NCI-H69 (cell line): ENCODE measurements at regions not wholly inside any gene's neighbourhood (a gene's known extent, or its start where the extent isn't known, plus 50 kb on each side); places are given as distances from the start of the nearest gene placed in this dataset.
"Not testable (repeated sequence)": the region's sequence is repeated elsewhere in the genome, so short reads cannot be mapped to it uniquely, and the experiment has no call there.

Experiments
- DNase-seq: peaks from one replicate; lab custom pipeline; 2025; lab: John Stamatoyannopoulos, UW

GRCh38 chr5:135094339-135095051 lies 60.5 kb upstream of the PITX1 start:
- DNase-seq: no peak

DNA sequence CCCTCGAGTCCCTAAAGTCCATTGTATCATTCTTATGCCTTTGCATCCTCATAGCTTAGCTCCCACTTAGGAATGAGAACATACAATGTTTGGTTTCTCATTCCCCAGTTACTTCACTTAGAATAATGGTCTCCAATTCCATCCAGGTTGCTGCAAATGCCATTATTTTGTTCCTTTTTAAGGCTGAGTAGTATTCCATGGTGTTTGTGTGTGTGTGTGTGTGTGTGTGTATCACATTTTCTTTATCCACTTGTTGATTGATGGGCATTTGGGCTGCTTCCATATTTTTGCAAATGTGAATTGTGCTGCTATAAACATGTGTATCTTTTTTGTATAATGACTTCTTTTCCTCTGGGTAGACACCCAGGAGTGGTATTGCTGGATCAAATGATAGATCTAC lies 59.5 kb upstream of the PITX1 start:
- DNase-seq: not testable (repeated sequence)

DNA sequence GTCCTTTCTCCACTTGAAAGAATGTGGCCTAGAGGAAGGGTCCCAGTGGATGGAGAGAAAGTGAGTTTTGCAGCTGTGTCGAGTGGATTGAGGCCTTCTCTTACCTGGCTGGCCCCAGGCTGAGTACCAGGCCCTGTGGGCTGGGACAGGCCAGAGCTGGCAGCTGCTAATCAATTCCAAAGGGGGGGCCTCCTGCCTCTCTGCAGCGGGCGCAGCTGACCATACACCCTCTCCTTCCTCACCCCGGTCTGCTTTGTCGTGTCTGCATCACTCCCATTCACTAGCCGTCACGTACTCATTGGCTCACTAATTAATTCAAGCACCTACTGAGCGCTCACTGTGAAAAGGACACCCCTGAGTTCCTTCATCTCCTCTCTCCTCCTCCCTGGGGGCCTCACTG lies 58.4 kb upstream of the PITX1 start:
- no peak for DNase-seq

DNA sequence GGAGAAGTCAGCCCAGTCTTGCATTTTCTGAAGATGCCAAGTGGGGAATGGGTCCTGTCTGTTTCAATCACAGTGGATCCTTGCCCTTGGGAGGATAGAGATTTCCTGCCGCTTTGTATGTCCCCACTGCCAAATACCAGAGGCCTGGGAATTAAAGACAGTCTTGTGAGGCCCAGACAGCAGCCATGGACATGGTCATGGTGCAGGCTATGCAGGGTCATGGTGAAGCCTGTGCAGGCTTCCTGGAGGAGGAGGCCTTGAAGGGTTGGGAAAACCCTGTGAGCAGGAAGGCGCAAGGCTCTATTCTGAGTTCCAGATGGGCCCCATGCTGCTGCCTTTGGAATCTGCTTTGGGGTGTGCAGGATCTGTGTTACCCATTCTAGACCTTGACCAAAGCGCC lies 57.3 kb upstream of the PITX1 start:
- no peak for DNase-seq

DNA sequence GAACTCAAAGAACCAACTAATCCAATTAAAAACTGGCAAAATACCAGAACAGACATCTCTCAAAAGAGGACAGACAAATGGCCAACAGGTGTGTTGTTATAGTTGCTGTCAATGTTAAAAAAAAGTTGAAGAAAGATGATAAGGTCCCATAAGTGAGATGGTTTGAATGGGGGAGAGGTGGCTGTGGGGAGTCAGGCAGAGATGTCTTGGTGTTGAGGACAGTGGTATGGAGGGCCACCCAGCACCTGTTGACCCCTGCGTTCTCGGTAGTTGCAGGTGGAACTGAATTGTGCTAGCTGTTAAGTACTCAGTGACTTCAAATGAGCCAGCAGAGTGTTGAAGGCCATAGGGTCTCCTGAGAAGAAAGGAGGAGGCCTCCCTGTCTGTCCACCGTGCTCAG lies 55.9 kb upstream of the PITX1 start:
- DNase-seq: no peak

GRCh38 chr5:135088911-135089310 lies 54.9 kb upstream of the PITX1 start:
- DNase-seq: no peak

- no peak for DNase-seq
Measured at GRCh38 chr5:135087950-135088349, 53.9 kb upstream of the PITX1 start.

GRCh38 chr5:135085936-135086725 lies 52.1 kb upstream of the PITX1 start:
- DNase-seq: no peak

DNA sequence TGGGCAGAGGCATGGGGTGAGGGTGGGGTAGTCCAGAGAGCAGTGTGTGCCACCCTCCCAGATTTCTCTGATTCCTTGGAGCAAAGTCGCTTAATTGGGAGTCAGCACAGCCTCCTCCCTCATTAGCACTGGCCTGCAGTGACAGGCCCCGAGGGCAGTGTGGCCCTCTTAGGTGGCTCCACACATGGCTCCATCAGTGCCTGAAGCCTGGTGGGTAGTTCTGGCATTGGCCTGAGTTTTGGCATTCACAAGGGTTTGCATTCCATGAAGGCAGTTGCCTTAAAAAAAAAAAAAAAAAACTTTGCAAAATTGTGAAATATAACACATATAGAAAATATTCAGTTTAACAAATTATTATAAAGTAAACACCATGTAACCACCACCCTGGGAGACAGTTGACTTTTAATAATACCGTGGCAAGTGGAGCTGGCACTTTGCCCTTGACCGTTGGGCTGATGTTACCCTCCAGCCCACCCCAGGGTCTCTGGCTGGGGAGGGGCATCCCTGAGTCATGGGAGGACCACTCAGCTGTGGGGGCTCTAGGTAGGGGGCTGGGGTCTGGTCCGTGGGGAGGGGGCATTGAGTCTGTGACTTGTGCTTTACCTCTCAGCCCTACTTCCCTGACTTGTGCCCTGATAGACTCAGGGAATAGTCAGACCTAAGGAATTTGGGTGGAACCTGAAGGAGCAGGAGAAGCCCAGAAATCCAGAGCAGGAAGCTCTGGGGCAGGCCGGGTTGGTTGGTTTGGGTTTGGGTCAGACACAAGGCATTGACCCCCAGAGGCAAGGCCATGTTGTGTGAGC lies 51.3 kb upstream of the PITX1 start:
- peak; percentile 18 for DNase-seq
